Heart right ventricle (tissue), 16 donors: ENCODE measurements at regions not wholly inside any gene's neighbourhood (a gene's known extent, or its start where the extent isn't known, plus 50 kb on each side); places are given as distances from the start of the nearest gene placed in this dataset.
"Not testable (repeated sequence)": the region's sequence is repeated elsewhere in the genome, so short reads cannot be mapped to it uniquely, and the experiment has no call there.

Experiments used
- ATAC-seq, 8 donors: fragments of 200-7000 bp; cut with Tn5 transposase; one replicate each; pipeline ENCODE4 v1.9.1; 2020; ENCODE audit warnings: mild to moderate bottlenecking in 8 of 8, moderate library complexity in 8 of 8, moderate number of reproducible peaks in 1 of 8
- DNase-seq, 2 donors: peaks; one replicate each; pipeline ENCODE4 v3.0.0-alpha.2; 2020
- H3K27ac ChIP-seq, 10 donors: fragments of 200-600 bp; sonication (generic) in 2 of 10; one replicate each; pipeline versions ENCODE4 v1.5.0 to v1.8.0; 2020 to 2022; ENCODE audit warnings: mild to moderate bottlenecking in 3 of 10
- H3K27me3 ChIP-seq, 7 donors: fragments of 200-600 bp; one replicate each; pipeline ENCODE4 v1.8.0; 2021 to 2022; ENCODE audit warnings: mild to moderate bottlenecking in 2 of 7
- H3K36me3 ChIP-seq, 9 donors: fragments of 200-600 bp; sonication (generic) in 1 of 9; one replicate each; pipeline versions ENCODE4 v1.5.0 to v1.8.0; 2020 to 2022; ENCODE audit warnings: mild to moderate bottlenecking in 2 of 9
- H3K4me1 ChIP-seq, 9 donors: fragments of 200-600 bp; sonication (generic) in 1 of 9; one replicate each; pipeline versions ENCODE4 v1.5.0 to v1.8.0; 2020 to 2022; ENCODE audit warnings: mild to moderate bottlenecking in 4 of 9
- H3K4me3 ChIP-seq, 10 donors: fragments of 200-600 bp; sonication (generic) in 2 of 10; one replicate each; pipeline versions ENCODE4 v1.5.0 to v1.8.0; 2020 to 2022; ENCODE audit warnings: mild to moderate bottlenecking in 7 of 10, moderate library complexity in 2 of 10
- H3K9me3 ChIP-seq, 11 donors: fragments of 200-600 bp in 10 of 11; sonication (generic) in 2 of 11; one replicate each; pipeline versions ENCODE4 v1.5.0 to v1.8.0; 2013 to 2022; ENCODE audit warnings: mild to moderate bottlenecking in 2 of 11, control low read depth in 1 of 11, moderate library complexity in 1 of 11
- WGBS, 2 donors: extraction: QIAGEN DNeasy Blood & Tissue Kit; methylation state at CpG; one replicate each; pipeline ENCODE4 v1.1.7; 2013; ENCODE audit warnings: inconsistent platforms in 1 of 2; 5-methylcytosine and 5-hydroxymethylcytosine counted together
- intact Hi-C, 10 donors: fragments of 100-400 bp; cut with DNase I; formaldehyde crosslinking; loops; one replicate each; pipeline versions ENCODE4 v1.11.1 to v1.14.2; 2022
- TF ChIP-seq, protein P1 (sequence below), 9 donors: fragments of 200-600 bp; sonication (generic) in 2 of 9; IDR thresholded peaks; one replicate each; pipeline versions ENCODE4 v1.5.0 to v1.8.0; 2021 to 2022; ENCODE audit warnings: antibody characterized with exemption in 9 of 9, mild to moderate bottlenecking in 5 of 9, moderate library complexity in 1 of 9
- donor health status: Arrhythmogenic right ventricular cardiomyopathy.
- donor health status: ischemic (EF 13 %, LVEDD 7.1; RV severe dilation, severe dysfunction).
- donor health status: healthy with polysubstance abuse.
- donor health status: DM: no; HTN: yes; CAD: no.
- donor health status: DM: no; HTN: no; CAD: no.
- donor health status: ischemic (EF 25% LVEDD 6.9; RV normal size, moderate dysfunction).
- donor health status: ischemic (EF 25% LVEDD 5.7; RV mildly dilated, moderate dysfunction).
- donor health status: healthy.
- donor health status: DM: yes; HTN: yes; CAD: no.
- donor health status: Ischemic cardiomyopathy.
- donor health status: ischemic (EF 35%, LVEDD 5.7; RV mildly dilated, moderate dysfunction).
- donor health status: nonischemic (EF 11% LVEDD 7.7; RV severe dilation, severe dysfunction).
- donor health status: DM: yes; HTN: yes; CAD: no.
- donor health status: PGD.
- donor health status: ischemic (EF 29% LVEDD 5.4; RV normal size, mild dysfunction).
- donor health status: nonischemic (EF 23%, LVEDD 6.1; RV moderate dilation, normal function).

DNA sequence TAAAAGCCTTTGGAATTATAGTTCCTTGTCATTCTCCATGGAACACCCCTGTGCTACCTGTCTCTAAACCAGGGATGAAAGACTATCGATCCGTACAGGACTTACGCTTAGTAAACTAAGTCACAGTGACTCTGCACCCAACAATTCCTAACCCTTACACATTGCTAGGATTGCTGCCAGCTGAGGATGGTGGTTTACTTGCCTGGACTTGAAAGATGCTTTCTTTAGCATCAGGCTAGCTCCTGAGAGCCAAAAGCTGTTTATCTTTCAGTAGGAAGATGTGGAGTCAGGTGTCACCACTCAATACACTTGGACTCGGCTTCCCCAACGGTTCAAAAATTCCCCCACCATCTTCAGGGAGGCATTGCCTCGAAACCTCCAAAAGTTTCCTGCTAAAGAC is 1045.3 kb downstream of the CDY2B start:
- H3K27ac ChIP-seq = no peak overlapping the region
- no peak for ATAC-seq
- no peaks in the 10 kb centered on the region for H3K4me1 ChIP-seq
- no peaks in the 10 kb centered on the region for H3K36me3 ChIP-seq
- H3K9me3 ChIP-seq = no peaks in the 10 kb centered on the region
- DNase-seq = no peak
- intact Hi-C loops = no loop called here
- 77 to 80% methylated on average over 6 of the region's 6 CpGs for WGBS, 2 donors
- H3K27me3 ChIP-seq = no peaks in the 10 kb centered on the region
- TF ChIP-seq, protein P1, sequence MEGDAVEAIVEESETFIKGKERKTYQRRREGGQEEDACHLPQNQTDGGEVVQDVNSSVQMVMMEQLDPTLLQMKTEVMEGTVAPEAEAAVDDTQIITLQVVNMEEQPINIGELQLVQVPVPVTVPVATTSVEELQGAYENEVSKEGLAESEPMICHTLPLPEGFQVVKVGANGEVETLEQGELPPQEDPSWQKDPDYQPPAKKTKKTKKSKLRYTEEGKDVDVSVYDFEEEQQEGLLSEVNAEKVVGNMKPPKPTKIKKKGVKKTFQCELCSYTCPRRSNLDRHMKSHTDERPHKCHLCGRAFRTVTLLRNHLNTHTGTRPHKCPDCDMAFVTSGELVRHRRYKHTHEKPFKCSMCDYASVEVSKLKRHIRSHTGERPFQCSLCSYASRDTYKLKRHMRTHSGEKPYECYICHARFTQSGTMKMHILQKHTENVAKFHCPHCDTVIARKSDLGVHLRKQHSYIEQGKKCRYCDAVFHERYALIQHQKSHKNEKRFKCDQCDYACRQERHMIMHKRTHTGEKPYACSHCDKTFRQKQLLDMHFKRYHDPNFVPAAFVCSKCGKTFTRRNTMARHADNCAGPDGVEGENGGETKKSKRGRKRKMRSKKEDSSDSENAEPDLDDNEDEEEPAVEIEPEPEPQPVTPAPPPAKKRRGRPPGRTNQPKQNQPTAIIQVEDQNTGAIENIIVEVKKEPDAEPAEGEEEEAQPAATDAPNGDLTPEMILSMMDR (IDR thresholded peaks at IDR 0.05) = no peak
- H3K4me3 ChIP-seq = no peak overlapping the region

DNA sequence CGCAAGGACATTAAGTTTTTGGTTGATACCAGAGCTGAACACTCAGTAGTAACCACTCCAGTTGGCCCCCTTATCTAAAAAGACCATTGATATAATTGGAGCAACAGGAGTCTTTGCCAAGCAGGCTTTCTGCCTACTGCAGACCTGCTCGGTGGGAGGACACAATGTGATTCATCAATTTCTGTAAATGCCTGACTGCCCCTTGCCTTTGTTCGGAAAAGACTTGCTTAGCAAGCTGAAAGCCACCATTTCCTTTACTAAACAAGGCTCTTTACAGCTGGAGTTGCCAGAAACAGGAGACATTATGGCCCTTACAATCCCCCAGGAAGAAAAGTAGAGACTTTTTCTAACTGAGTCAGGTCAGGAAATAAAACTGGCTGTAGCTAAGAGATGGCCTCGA is 1045.9 kb downstream of the CDY2B start:
- WGBS, 2 donors = 52 to 57% methylated on average over 4 of the region's 4 CpGs
- no peak for ATAC-seq
- no peak overlapping the region for H3K27ac ChIP-seq
- no peak overlapping the region for H3K4me3 ChIP-seq
- intact Hi-C loops = no loop called here
- no peaks in the 10 kb centered on the region for H3K4me1 ChIP-seq
- no peak for DNase-seq
- H3K27me3 ChIP-seq = no peaks in the 10 kb centered on the region
- H3K36me3 ChIP-seq = no peaks in the 10 kb centered on the region
- H3K9me3 ChIP-seq = no peaks in the 10 kb centered on the region
- TF ChIP-seq, protein P1 (IDR thresholded peaks at IDR 0.05) = no peak

DNA sequence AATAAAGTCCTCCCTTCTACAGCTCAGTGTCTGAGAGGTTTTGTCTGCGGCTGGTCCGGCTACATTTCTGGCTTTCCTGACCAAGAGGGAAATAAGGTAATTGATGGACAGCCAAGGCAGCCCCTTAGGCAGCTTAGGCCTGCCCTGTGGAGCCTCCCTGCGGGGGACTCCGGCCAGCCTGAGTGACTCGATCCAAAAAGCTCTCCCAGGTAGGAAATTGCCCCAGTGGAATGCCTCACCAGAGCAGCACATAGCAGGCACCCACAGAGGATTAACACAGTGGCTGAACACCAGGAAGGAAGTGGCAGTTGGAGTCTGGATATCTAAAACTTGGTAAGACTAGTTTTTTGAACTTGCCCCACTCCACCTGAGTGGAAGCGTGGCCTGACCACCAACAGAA is 1048.3 kb downstream of the CDY2B start:
- intact Hi-C loops = no loop called here
- Histone ChIP-seq H3K36me3 (no peaks in the 10 kb centered on the region), H3K4me1 (no peaks in the 10 kb centered on the region), H3K4me3 (no peak overlapping the region), H3K27me3 (no peaks in the 10 kb centered on the region), H3K9me3 (no peaks in the 10 kb centered on the region), H3K27ac (no peak overlapping the region)
- 87 to 93% methylated on average over 6 of the region's 6 CpGs for WGBS, 2 donors
- DNase-seq = no peak
- TF ChIP-seq, protein P1 (IDR thresholded peaks at IDR 0.05) = no peak
- no peak for ATAC-seq

DNA sequence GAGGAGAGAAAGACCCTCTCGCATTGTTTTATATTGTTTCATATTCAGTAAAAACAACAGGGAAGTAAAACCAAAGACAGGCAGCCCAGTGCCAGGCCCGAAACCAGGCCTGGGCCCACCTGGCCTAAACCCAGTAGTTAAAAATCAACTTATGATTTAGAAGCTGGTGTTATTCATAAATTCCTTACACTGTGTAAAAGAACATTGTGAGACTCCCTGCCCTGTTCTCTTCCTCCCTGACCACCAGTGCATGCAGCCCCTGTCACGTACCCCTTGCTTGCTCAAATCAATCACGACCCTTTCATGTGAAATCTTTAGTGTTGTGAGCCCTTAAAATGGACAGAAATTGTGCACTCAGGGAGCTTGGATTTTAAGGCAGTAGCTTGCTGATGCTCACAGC is 1048.7 kb downstream of the CDY2B start:
- not testable (repeated sequence) for H3K36me3 ChIP-seq

DNA sequence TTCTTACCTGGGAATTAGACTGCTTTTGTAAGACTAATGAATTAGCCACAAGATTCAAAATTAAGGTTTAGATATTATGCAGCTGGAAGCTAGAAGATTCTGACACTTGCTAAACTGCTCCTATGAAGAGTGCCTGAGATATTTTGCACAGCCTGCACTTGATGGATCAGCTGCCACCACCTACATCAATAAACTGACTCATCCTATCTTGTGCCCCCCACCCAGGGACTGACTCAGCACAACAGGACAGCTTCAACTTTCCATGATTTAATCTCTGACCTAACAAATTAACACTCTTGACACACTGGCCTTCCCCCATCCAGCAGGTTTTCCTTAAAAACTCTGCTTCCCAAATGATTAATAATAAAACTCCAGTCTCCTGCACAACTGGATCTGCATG is 1072.3 kb downstream of the CDY2B start:
- Histone ChIP-seq H3K4me3 (no peak overlapping the region), H3K27ac (no peak overlapping the region), H3K36me3 (no peaks in the 10 kb centered on the region), H3K4me1 (no peaks in the 10 kb centered on the region), H3K27me3 (no peaks in the 10 kb centered on the region), H3K9me3 (no peaks in the 10 kb centered on the region)
- no peak for DNase-seq
- TF ChIP-seq, protein P1 (IDR thresholded peaks at IDR 0.05) = no peak
- intact Hi-C loops = no loop called here
- ATAC-seq = no peak

More for the DNA sequence above, 1048.7 kb downstream of the CDY2B start:
- H3K27ac ChIP-seq, intact Hi-C loops, H3K27me3 ChIP-seq, H3K4me1 ChIP-seq, H3K4me3 ChIP-seq, H3K9me3 ChIP-seq, ATAC-seq, DNase-seq: not testable (repeated sequence)
- 49 to 65% methylated on average over 4 of the region's 4 CpGs for WGBS, 2 donors
